Heart left ventricle (tissue), 16 donors: ENCODE measurements at regions not wholly inside any gene's neighbourhood (a gene's known extent, or its start where the extent isn't known, plus 50 kb on each side); places are given as distances from the start of the nearest gene placed in this dataset.

Experiments used
- ATAC-seq, 4 donors: fragments of 200-7000 bp; cut with Tn5 transposase; one replicate each; pipeline ENCODE4 v1.9.1; 2020 to 2022; ENCODE audit warnings: moderate library complexity in 4 of 4, mild to moderate bottlenecking in 3 of 4, moderate number of reproducible peaks in 1 of 4
- DNase-seq, 5 donors: peaks; one replicate each; pipeline ENCODE4 v3.0.0-alpha.2; 2020
- H3K27ac ChIP-seq, 12 donors: fragments of 200-600 bp; sonication (generic) in 4 of 12; one replicate each; pipeline versions ENCODE4 v1.5.0 to v1.8.0; 2016 to 2022; ENCODE audit warnings: mild to moderate bottlenecking in 2 of 12
- H3K27me3 ChIP-seq, 9 donors: fragments of 200-600 bp; sonication (generic) in 2 of 9; one replicate each; pipeline versions ENCODE4 v1.5.1 to v1.8.0; 2016 to 2022; ENCODE audit warnings: mild to moderate bottlenecking in 3 of 9
- H3K36me3 ChIP-seq, 9 donors: fragments of 200-600 bp; sonication (generic) in 2 of 9; one replicate each; pipeline versions ENCODE4 v1.5.0 to v1.8.0; 2018 to 2022; ENCODE audit warnings: mild to moderate bottlenecking in 2 of 9
- H3K4me1 ChIP-seq, 12 donors: fragments of 200-600 bp; sonication (generic) in 4 of 12; one replicate each; pipeline versions ENCODE4 v1.5.0 to v1.8.0; 2016 to 2022; ENCODE audit warnings: mild to moderate bottlenecking in 3 of 12
- H3K4me3 ChIP-seq, 12 donors: fragments of 200-600 bp; sonication (generic) in 4 of 12; one replicate each; pipeline versions ENCODE4 v1.5.0 to v1.8.0; 2017 to 2022; ENCODE audit warnings: mild to moderate bottlenecking in 9 of 12, moderate library complexity in 4 of 12
- H3K9me3 ChIP-seq, 12 donors: fragments of 200-600 bp; sonication (generic) in 4 of 12; one replicate each; pipeline versions ENCODE4 v1.5.0 to v1.8.0; 2016 to 2022; ENCODE audit warnings: mild to moderate bottlenecking in 1 of 12
- POLR2A ChIP-seq, 2 donors: fragments of 450-650 bp; IDR thresholded peaks; one replicate each; pipeline ENCODE4 v1.6.1; 2017; ENCODE audit warnings: antibody characterized with exemption in 2 of 2, mild to moderate bottlenecking in 2 of 2, moderate library complexity in 2 of 2
- WGBS, 4 donors: extraction: QIAGEN DNeasy Blood & Tissue Kit in 2 of 4; methylation state at CpG; one replicate each; pipeline versions ENCODE4 v1.1.5 to v1.1.7; 2013 to 2018; 5-methylcytosine and 5-hydroxymethylcytosine counted together
- intact Hi-C, 10 donors: fragments of 100-400 bp; cut with DNase I; formaldehyde crosslinking; loops; one replicate each; pipeline versions ENCODE4 v1.11.1 to v1.14.2; 2022
- TF ChIP-seq, protein P1 (sequence below), 12 donors: fragments of 200-600 bp; sonication (generic) in 4 of 12; IDR thresholded peaks; one replicate each; pipeline versions ENCODE4 v1.5.0 to v1.8.0; 2018 to 2022; ENCODE audit warnings: antibody characterized with exemption in 12 of 12, mild to moderate bottlenecking in 5 of 12
- donor health status: ischemic (EF 13 %, LVEDD 7.1; RV severe dilation, severe dysfunction).
- donor health status: healthy with polysubstance abuse.
- donor health status: DM: no; HTN: yes; CAD: no.
- donor health status: DM: no; HTN: no; CAD: no.
- donor health status: ischemic (EF 25% LVEDD 6.9; RV normal size, moderate dysfunction).
- donor health status: ischemic (EF 25% LVEDD 5.7; RV mildly dilated, moderate dysfunction).
- donor health status: healthy.
- donor health status: DM: yes; HTN: yes; CAD: no.
- donor health status: ischemic (EF 35%, LVEDD 5.7; RV mildly dilated, moderate dysfunction).
- donor health status: nonischemic (EF 11% LVEDD 7.7; RV severe dilation, severe dysfunction).
- donor health status: DM: yes; HTN: yes; CAD: no.
- donor health status: PGD.
- donor health status: ischemic (EF 29% LVEDD 5.4; RV normal size, mild dysfunction).
- donor health status: nonischemic (EF 23%, LVEDD 6.1; RV moderate dilation, normal function).

DNA sequence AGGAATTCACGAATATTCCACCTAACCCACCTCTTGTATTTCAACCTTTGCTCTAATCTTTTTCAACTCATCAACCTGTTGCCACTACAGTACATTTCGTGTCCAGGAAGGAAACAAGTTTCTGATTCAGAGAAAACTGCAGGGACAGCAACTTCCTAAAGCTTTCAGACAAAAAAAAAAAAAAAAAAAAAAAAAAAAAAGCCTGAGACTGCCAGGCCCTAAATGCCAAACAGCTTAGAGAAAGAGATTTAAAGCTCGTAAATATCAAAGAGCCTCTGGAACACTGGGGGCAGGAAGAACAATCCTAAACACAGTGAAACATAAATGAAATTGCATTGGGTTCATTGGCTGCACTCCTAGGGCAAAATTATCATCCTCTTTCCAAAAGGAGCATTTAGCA lies 411.2 kb upstream of the SPTLC3 start:
- intact Hi-C loops = no loop called here
- ATAC-seq (no peak), DNase-seq (no peak)
- Histone ChIP-seq H3K27ac (no peak overlapping the region), H3K4me1 (no peaks in the 10 kb centered on the region), H3K36me3 (no peaks in the 10 kb centered on the region), H3K9me3 (peaks cover 0 to 2% (median 0%) of the 10 kb centered on the region in 12 donors), H3K27me3 (no peaks in the 10 kb centered on the region), H3K4me3 (no peak overlapping the region)
- TF ChIP-seq, protein P1, sequence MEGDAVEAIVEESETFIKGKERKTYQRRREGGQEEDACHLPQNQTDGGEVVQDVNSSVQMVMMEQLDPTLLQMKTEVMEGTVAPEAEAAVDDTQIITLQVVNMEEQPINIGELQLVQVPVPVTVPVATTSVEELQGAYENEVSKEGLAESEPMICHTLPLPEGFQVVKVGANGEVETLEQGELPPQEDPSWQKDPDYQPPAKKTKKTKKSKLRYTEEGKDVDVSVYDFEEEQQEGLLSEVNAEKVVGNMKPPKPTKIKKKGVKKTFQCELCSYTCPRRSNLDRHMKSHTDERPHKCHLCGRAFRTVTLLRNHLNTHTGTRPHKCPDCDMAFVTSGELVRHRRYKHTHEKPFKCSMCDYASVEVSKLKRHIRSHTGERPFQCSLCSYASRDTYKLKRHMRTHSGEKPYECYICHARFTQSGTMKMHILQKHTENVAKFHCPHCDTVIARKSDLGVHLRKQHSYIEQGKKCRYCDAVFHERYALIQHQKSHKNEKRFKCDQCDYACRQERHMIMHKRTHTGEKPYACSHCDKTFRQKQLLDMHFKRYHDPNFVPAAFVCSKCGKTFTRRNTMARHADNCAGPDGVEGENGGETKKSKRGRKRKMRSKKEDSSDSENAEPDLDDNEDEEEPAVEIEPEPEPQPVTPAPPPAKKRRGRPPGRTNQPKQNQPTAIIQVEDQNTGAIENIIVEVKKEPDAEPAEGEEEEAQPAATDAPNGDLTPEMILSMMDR (IDR thresholded peaks at IDR 0.05) = no peak
- no peak for TF ChIP-seq POLR2A (IDR thresholded peaks at IDR 0.05)
- WGBS, 4 donors = 38 to 47% (median 42%) methylated on average over 3 of the region's 3 CpGs

DNA sequence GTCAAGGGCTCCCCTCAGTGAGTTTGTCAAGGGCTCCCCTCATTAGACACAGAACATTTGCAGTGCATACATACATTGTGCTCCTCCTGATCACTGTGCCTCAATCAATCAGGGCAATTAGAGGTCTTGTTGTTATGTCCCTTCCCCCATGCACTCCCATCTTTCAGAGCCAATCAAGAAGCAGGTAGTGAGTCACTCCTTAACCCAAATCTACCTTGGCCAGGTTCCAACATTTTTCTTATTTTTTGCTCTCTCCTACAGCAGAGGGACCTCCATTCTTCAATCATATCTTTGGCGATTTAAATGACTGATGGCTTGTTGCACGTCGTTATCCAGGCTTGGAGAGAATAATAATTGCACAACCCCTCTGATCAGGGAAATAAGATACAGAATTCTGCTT lies 409.9 kb upstream of the SPTLC3 start:
- no peak for ATAC-seq

DNA sequence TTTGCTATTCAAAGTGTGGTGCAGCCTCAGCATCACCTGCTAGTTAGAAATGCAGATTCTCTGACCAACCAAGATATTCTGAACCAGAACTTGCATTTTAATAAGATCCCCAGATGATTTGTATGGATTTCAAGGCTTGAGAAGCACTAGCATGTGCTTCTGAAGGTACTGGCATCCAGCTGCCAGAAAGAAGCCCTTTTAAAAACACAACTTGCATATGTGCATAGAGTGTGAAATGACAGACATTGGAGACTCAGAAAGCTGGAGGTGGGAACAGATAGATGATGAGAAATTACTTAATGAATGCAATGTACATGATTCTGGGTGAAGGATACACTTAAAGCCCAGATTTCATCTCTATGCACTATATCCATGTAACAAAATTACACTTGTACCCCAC lies 409.3 kb upstream of the SPTLC3 start:
- Histone ChIP-seq H3K4me1 (no peaks in the 10 kb centered on the region), H3K27ac (no peak overlapping the region), H3K27me3 (no peaks in the 10 kb centered on the region), H3K4me3 (no peak overlapping the region), H3K9me3 (peaks cover 0 to 5% (median 0%) of the 10 kb centered on the region in 12 donors), H3K36me3 (no peaks in the 10 kb centered on the region)
- no peak for DNase-seq
- no peak for ATAC-seq
- intact Hi-C loops = no loop called here
- no peak for TF ChIP-seq POLR2A (IDR thresholded peaks at IDR 0.05)
- TF ChIP-seq, protein P1 (IDR thresholded peaks at IDR 0.05) = no peak

More for the DNA sequence above, 409.9 kb upstream of the SPTLC3 start:
- Histone ChIP-seq H3K36me3 (no peaks in the 10 kb centered on the region), H3K4me3 (no peak overlapping the region), H3K27ac (no peak overlapping the region), H3K9me3 (peaks cover 0 to 5% (median 0%) of the 10 kb centered on the region in 12 donors), H3K4me1 (no peaks in the 10 kb centered on the region), H3K27me3 (no peaks in the 10 kb centered on the region)
- DNase-seq = no peak
- TF ChIP-seq, protein P1 (IDR thresholded peaks at IDR 0.05) = no peak
- TF ChIP-seq POLR2A (IDR thresholded peaks at IDR 0.05) = no peak
- intact Hi-C loops = no loop called here
- WGBS, 4 donors = 61 to 66% (median 63%) methylated on average over 3 of the region's 3 CpGs

DNA sequence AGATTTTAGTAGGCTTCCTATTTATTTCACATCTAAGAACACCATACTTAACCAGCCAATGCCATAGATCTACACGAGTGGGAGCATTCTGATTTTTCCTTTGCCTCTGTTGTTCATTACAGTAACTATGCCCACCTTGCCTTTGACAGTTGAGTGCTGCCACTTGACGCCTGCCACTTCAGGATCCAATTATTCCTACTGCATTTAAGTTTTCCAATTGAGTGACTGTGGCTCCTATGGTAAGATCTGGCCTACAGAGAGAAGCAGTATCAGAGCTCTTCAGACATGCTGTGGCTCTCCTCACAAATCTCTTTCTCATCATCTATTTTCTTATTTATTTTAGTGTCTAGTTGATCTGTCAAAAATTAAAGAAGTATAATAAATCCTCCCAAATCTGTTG lies 403.0 kb upstream of the SPTLC3 start:
- DNase-seq = no peak
- intact Hi-C loops = no loop called here
- Histone ChIP-seq H3K27me3 (no peaks in the 10 kb centered on the region), H3K4me1 (no peaks in the 10 kb centered on the region), H3K36me3 (no peaks in the 10 kb centered on the region), H3K9me3 (peaks cover 0 to 5% (median 0%) of the 10 kb centered on the region in 12 donors), H3K4me3 (no peak overlapping the region), H3K27ac (no peak overlapping the region)
- no peak for ATAC-seq
- TF ChIP-seq, protein P1 (IDR thresholded peaks at IDR 0.05) = no peak
- TF ChIP-seq POLR2A (IDR thresholded peaks at IDR 0.05) = no peak
- 65 to 68% (median 67%) methylated on average over 2 of the region's 2 CpGs for WGBS, 4 donors
